Thyroid gland (tissue), 4 donors: ENCODE measurements at regions not wholly inside any gene's neighbourhood (a gene's known extent, or its start where the extent isn't known, plus 50 kb on each side); places are given as distances from the start of the nearest gene placed in this dataset.

Experiments
- DNase-seq, 2 donors: peaks; one replicate each; pipeline ENCODE4 v3.0.0-alpha.2; 2019
- H3K27ac ChIP-seq, 3 donors: fragments of 200-600 bp; sonication (generic); 1 replicate in 2 of 3; 2 replicates in 1 of 3; pipeline ENCODE4 v1.5.1; 2016 to 2019; ENCODE audit warnings: mild to moderate bottlenecking in 1 of 3, moderate library complexity in 1 of 3
- H3K27me3 ChIP-seq: fragments of 200-600 bp; sonication (generic); one replicate; pipeline ENCODE4 v1.5.1; 2019
- H3K36me3 ChIP-seq, 2 donors: fragments of 200-600 bp; sonication (generic); one replicate each; pipeline ENCODE4 v1.5.1; 2016 to 2019
- H3K4me1 ChIP-seq, 2 donors: fragments of 200-600 bp; sonication (generic); one replicate each; pipeline ENCODE4 v1.5.1; 2017 to 2019
- H3K4me3 ChIP-seq, 3 donors: fragments of 200-600 bp; sonication (generic); replicated peaks in 1 of 3; 1 replicate in 2 of 3; 2 replicates in 1 of 3; pipeline ENCODE4 v1.5.1; 2016; ENCODE audit warnings: mild to moderate bottlenecking in 1 of 3
- H3K9me3 ChIP-seq: fragments of 200-600 bp; sonication (generic); one replicate; pipeline ENCODE4 v1.5.1; 2017
- CTCF ChIP-seq, 6 experiments: fragments of 200-600 bp in 3 of 6; fragments of 450-650 bp in 3 of 6; sonication (generic) in 3 of 6; IDR thresholded peaks; one replicate each; pipeline ENCODE4 v1.5.1; 2016 to 2019; ENCODE audit warnings: antibody characterized with exemption in 6 of 6, mild to moderate bottlenecking in 2 of 6, inconsistent platforms in 1 of 6, moderate library complexity in 1 of 6
- POLR2A ChIP-seq, 2 donors: fragments of 450-650 bp; IDR thresholded peaks; one replicate each; pipeline ENCODE4 v1.6.1; 2017; ENCODE audit warnings: antibody characterized with exemption in 2 of 2, mild to moderate bottlenecking in 2 of 2, moderate library complexity in 1 of 2
- WGBS, 2 donors: methylation state at CpG; one replicate each; pipeline ENCODE4 v1.1.5; 2017; 5-methylcytosine and 5-hydroxymethylcytosine counted together
- intact Hi-C: fragments of 100-400 bp; cut with DNase I; formaldehyde crosslinking; loops from one replicate; pipeline ENCODE4 v1.15.1; 2023

GRCh38 chr2:55973673-55974072 is 50.1 kb upstream of the EFEMP1 start:
- no peaks in the 10 kb centered on the region for H3K4me1 ChIP-seq
- H3K27me3 ChIP-seq, result no peaks in the 10 kb centered on the region
- H3K4me3 ChIP-seq, result no peak overlapping the region
- WGBS, 2 donors, result 91 to 100% methylated on average over 1 of the region's 1 CpG
- no peaks in the 10 kb centered on the region for H3K9me3 ChIP-seq
- intact Hi-C loops, result no loop called here
- no peak for DNase-seq
- TF ChIP-seq CTCF (IDR thresholded peaks at IDR 0.05), result no peak
- TF ChIP-seq POLR2A (IDR thresholded peaks at IDR 0.05), result no peak
- no peak overlapping the region for H3K27ac ChIP-seq
- no peaks in the 10 kb centered on the region for H3K36me3 ChIP-seq

GRCh38 chr2:55976681-55977080 is 53.1 kb upstream of the EFEMP1 start:
- intact Hi-C loops, result no loop called here
- Histone ChIP-seq H3K27me3 (no peaks in the 10 kb centered on the region), H3K27ac (no peak overlapping the region), H3K9me3 (no peaks in the 10 kb centered on the region), H3K4me1 (no peaks in the 10 kb centered on the region), H3K36me3 (no peaks in the 10 kb centered on the region), H3K4me3 (no peak overlapping the region)
- DNase-seq, result no peak
- TF ChIP-seq CTCF (IDR thresholded peaks at IDR 0.05) (no peak), POLR2A (IDR thresholded peaks at IDR 0.05) (no peak)

- Histone ChIP-seq H3K9me3 (no peaks in the 10 kb centered on the region), H3K4me3 (no peak overlapping the region), H3K27ac (no peak overlapping the region), H3K27me3 (no peaks in the 10 kb centered on the region), H3K36me3 (no peaks in the 10 kb centered on the region), H3K4me1 (no peaks in the 10 kb centered on the region)
- 65 to 66% methylated on average over 1 of the region's 1 CpG for WGBS, 2 donors
- TF ChIP-seq POLR2A (IDR thresholded peaks at IDR 0.05) (no peak), CTCF (IDR thresholded peaks at IDR 0.05) (no peak)
- intact Hi-C loops, result no loop called here
- no peak for DNase-seq
These were observed 61.8 kb upstream of the EFEMP1 start for GRCh38 chr2:55985406-55985805.

- no peak for DNase-seq
- no peak for TF ChIP-seq POLR2A (IDR thresholded peaks at IDR 0.05)
- TF ChIP-seq CTCF (IDR thresholded peaks at IDR 0.05), result no peak
- Histone ChIP-seq H3K4me1 (no peaks in the 10 kb centered on the region), H3K27ac (no peak overlapping the region), H3K4me3 (no peak overlapping the region), H3K27me3 (no peaks in the 10 kb centered on the region), H3K9me3 (no peaks in the 10 kb centered on the region), H3K36me3 (no peaks in the 10 kb centered on the region)
- 86 to 100% methylated on average over 2 of the region's 2 CpGs for WGBS, 2 donors
- intact Hi-C loops, result no loop called here
These were observed 62.4 kb upstream of the EFEMP1 start for GRCh38 chr2:55986001-55986400.

GRCh38 chr2:55986700-55987440 is 63.3 kb upstream of the EFEMP1 start:
- DNase-seq, result no peak
- Histone ChIP-seq H3K9me3 (no peaks in the 10 kb centered on the region), H3K27me3 (no peaks in the 10 kb centered on the region), H3K36me3 (no peaks in the 10 kb centered on the region), H3K4me3 (no peak overlapping the region), H3K4me1 (peaks cover 0 to under 1% of the 10 kb centered on the region in 2 donors), H3K27ac (no peak overlapping the region)
- intact Hi-C loops, result no loop called here
- TF ChIP-seq CTCF (IDR thresholded peaks at IDR 0.05) (no peak), POLR2A (IDR thresholded peaks at IDR 0.05) (no peak)
